Right hindlimb (tissue), 1 donor: ENCODE measurements at regions not wholly inside any gene's neighbourhood (a gene's known extent, or its start where the extent isn't known, plus 50 kb on each side); places are given as distances from the start of the nearest gene placed in this dataset.
A peak's percentile ranks its signal among the peaks of the same experiment; 100 is the strongest.

Experiments
- DNase-seq: peaks from one replicate; pipeline ENCODE4 v3.0.0-alpha.2; 2018

DNA sequence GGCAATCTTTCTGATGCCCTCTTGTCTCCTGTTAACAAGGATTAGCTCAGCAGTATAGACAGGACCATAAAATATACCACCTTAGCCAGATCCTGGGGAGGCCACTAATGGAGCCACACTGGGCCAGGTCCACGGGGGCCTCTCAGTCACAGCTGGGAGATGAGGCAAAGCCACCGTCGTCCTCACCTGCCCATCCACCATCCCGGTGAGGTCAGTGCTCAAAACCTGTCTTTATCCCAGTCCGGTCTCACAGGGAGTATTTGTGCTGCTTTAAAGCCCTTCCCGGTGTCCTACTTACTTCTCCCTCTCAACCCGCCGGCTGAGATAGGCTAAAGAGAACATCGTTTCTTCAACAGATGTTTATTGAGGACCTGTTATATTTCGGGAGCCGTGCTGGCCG lies 104.3 kb downstream of the EDN3 start:
- DNase-seq: no peak

DNA sequence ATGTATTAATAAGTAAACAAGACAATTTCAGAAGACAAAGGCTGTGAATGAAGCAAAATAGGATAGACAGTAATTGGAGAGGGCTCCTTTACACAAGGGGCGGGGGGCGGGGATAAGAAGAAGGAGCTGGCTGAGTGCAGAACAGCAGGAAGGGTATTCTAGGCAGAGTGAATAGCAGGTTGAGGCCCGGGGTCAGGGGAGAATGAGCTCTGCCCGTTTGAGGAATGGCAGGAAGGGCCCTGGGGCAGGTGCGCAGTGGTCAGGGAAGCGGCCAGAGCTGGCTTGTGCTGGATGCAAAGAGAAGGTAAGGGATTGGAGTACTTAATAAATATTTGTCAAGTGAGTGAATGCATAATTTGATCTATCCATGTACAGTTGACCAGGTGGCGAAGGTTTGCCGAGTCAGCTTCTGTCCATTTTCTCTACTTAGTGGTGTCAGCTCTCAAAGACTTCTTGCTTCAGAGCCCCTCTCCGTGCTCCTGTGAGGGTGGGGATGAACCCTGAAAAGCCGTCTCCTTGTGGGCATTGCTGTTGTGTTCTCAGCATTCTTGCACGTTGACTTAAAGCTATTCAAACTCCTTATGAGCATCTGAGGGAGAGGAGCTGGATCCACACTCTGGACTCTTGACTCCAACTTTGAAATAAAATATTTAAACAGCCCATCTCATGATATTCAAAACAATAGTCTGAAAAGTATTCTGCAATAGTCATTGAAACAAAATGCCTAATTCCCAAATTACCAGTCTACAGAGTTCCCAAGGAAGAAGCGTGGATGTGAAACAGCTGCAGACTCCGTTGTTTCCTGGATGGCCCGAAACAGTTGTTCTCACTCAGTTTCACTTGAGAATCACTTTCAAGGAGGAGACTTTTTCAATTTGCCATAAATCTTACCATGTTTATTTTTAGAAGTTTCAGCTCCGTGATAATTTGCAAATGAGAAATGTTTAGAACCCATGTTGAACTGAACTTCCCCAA lies 105.1 kb downstream of the EDN3 start:
- DNase-seq: peak; percentile 53

DNA sequence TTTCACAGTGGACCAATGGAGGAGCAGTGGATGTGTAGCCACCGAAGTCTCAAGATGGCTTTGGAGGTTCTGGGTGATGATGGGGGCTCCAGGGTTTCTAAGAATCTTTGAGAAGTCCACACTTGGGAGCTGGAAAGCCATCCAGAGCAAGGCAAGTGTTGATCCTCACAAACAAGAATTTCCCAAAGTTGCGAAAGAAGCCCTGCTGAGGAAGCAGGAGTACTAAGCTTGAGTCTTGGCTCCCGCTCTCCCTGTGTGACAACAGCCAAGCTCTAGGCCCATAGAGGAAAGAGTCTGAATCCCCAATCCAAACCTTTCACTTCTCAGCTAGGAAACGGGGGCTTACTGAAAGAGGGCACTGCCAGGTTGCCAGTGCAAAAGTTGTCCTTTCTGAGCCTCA lies 106.0 kb downstream of the EDN3 start:
- no peak for DNase-seq

DNA sequence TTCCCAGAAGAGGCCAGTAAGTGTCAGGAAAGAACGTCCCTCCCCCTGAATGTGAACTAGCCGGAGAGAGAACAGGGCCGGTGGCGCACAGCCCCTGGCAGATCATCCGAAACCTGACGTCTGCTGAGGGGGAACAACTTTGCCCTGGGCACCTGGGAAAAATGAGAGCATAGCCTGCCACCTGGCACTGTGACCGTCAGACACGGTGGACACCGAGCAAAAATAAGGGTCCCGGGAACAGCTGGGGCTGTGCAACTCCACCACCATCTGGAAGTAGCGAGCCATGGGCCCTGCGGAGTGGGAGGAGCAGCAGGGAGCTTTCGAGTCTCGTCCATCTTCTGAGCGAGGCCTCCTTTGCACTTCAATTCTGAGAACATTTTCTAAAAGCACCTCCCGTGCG lies 110.8 kb downstream of the EDN3 start:
- peak; percentile 41 for DNase-seq

DNA sequence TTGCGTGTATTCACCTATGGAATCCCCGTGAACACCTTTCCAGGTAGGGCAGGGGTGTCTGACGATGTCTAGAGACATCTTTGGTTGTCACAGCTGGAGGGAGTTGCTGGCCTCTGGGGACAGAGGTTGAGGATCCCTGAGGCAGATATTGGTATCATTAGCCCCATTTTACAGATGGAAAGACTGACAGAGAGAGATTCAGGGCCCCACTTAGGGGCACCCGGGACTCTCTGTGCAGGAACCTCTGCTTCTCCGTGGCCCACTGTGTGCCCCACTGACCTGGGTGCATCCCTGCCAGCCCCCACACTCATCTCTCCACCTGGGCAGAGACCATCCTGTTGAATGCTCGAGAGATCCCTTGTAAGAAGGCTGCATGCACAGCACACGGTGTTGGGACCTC lies 111.2 kb downstream of the EDN3 start:
- DNase-seq: no peak

DNA sequence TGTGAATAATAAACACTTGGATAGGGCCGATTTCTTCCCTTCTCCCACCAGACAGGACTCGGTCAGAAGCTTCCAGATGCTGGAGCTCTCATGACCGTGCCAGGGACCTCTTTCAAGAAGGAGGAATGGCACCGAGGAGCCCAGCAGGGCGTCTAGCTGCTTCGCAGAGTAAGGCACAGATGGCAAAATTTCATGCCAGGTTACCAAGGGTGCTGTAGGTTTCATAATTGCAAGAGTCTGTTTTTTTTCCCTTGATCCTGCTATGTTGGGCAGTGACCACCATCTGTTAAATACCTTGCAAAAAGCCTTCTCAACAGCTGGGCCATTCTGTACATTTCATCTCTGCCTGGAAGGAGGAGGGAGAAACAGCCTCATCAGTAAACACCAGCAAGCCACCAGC lies 111.8 kb downstream of the EDN3 start:
- peak; percentile 57 for DNase-seq

DNA sequence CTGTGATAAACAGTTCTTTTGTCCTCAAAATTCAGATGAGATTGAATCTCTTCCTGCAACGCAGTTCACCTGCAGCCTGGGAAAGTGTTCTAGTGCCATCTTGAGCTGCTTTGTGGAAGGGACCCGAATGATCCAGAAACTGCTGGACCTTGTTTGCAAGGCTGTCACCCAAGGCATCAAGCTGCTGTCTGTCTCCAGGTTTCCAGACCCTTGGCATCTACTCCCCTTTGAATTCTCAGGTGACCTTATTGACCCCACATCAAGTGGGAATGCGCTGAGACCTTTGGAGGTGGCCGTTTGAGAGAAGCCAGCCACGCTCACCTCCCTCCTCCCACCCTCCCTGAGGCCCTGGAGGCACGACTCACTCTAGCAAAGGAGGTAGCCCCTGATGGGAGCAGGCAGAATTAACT lies 112.5 kb downstream of the EDN3 start:
- DNase-seq: no peak

DNA sequence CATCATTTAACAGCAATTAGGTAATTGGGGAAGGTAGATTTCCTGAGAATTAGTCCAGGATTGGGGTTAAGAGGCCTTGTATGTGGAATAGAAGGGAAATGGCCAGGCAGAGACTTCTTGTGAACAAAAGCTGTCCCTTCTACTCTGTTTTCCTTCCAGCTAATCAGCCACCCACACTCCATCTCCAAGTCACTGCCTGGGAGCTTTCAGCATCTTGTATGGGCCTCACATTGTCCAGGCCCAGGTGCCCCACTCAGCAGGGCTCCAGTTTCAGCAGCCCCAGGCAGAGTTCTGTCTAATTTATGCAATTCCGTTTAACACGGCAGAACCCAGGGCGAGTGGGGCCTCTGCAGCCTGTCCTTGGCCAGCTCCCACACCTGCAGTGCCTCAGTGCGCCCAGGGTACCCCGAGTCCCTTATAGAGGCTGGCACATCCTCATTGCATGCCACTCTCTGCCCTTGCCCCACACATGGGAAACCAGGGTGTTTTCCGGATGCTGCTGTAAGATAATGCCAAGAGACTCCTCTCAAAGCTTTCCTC lies 113.0 kb downstream of the EDN3 start:
- no peak for DNase-seq

DNA sequence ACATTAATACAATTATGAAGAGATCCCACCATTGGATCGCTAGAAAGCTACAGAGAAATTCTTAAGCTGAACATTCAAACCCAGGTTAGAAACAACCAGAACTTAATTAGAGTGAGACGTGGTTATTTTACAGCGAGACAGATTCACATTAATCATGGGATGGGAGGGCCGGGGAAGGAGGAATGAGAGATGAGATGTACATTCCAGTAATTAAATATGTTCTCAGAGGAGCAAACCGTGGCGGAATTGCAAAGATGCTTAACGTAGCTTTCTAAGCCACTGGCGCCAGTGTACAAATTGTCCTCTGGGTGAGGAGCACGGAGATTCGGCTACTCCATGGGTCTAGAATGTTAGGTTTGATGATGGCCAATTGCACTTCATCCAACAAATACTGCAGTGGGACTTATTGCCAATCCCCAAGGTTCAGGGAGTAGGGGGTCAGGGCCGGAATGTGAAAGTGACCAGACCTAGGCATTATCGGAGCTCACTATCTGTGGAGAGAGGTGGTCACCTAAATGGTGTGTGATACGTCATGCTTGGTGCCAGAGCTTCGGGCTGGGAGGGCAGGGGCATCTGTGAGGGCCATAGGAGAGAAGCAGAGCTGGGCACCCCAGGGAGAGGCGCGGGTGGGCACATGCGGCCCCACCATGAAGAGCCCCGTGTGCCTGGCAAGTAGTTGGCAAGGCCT lies 114.7 kb downstream of the EDN3 start:
- DNase-seq: no peak

DNA sequence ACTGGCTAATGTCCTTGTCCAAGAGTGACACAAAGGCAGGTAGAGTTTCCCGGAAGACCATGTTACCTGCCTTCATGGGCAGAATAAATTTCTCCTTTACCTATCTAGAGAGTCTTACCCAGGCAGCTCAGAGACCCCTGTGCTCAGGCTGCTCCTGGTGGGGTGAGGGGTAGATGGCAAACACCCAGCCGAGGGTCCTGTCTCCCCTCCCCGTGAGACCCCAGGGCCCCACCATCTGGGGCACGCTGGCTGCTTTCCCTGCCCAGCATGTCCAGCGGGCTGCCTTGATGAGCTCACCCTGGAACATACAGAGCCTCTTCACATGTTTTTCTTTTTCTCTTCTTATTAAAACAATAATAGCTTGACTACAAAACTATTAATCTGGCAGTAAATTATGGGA lies 116.5 kb downstream of the EDN3 start:
- no peak for DNase-seq

DNA sequence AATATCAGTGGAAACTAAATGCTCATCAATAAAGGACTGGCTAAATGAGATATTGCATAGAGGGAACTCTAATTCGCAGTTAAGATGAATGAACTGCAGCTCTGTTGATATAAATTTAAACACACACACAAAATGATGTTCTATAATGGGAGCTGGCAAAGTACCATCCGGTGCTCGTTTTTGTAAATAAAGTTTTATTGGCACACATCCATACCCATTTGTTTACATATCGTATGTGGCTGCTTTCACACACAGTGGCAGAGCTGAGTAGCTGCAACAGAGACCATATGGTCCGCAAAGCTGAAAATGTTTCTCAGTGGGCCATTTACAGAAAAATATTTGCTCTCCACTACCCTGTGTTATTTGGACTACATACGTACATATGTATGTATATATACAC lies 120.7 kb downstream of the EDN3 start:
- DNase-seq: no peak

DNA sequence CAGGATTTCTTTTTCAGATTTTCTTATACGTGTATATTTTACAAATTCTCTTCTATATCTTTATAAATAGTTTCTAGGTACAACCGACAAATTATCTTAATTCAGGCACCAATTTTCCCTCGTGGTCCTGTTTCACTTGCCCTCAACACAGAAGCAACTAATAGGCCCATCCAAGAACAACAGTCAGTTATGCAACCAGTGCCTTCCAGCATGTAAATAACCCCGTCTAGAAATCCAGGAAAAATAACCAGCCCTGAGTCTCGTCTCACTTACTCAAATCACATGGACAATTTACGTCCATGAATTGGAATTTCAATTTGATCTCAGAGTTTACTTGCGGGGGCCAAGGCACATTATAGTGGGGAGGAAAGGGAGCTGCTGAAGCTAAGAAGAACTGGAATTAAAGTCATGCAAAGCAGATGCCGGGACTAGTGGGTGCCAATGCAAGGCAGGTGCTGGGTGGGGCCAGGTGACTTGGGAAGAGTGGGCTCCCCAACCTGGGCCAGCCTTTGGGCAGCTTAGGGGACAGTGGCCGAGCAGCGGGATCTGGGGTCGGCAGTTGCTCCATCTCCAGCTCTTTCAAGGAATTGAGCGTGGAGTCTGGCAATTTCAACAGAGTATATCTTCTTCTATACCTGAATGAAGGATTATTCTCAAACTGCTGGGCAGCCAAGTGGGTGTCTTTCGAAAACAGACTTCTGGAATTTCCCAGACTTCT lies 121.7 kb downstream of the EDN3 start:
- no peak for DNase-seq

DNA sequence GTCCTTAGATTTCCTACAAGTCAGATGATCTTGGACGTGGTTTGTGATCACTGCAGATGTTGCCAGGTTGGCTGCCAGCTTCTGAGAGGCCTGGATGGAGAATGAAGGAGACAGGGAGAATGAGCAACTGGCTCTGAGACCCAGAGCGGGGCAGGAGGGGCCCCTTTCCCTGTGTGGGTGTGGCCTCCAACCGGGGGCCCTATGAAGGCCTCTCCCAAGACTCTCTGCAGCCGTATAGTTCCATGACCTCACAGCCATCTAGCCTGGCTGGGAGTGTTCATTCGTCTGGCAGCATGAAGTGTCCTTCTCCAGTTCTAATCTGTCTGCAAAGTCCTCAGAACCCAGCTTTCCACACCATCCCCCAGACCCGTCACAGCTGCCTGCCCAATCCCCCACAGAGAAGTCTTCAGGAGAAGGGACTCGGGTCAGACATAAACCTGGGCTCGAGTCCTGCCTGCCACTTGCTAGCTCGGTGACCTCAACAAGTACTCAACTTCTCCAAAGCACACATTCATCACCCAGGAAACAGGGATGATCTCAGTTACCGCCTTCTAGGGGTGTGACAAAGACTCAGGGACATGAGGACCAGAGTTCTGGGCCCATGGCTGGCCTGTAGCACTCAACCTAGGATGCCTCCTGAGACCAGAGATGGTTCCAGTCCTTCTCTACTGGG lies 122.6 kb downstream of the EDN3 start:
- peak; percentile 86 for DNase-seq

DNA sequence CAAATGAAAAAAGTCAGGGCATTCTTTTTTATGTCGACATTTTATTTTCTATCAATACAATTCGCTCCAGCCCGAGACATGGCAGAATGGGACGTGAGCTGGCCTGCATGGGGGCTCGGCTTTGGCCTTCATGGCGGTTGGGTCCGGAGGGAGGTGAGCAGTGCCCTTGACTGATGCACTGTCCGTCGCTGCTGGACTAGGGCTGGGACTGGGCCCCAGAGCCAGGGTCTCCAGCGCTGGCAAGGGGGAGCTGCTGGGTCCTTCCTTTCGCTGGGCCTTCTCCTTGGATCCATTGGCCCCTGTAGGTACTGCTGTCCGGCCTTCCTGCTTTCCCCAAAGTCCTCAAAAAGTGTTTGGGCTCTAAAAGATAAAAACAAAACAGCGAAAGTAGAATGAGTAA lies 124.6 kb downstream of the EDN3 start:
- no peak for DNase-seq

DNA sequence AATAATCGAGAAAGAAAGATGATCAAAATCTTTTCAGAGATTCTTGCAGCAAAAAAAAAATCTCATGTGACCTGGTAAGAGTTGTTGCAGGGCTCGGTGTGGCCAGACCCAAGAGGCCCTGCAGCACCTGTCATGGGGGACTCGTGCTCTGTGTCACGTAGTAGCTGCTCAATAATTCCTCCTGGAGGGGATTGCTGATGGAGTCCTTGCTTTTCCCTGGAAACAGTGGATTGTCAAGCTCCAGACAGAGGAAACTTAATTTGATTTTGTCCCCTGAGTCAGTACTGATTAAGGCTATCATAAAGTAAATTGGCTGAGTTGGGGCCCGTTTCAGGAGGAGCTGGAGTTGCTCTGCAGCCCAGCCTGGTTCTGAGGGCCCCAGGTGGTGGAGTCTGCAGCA lies 125.2 kb downstream of the EDN3 start:
- no peak for DNase-seq

DNA sequence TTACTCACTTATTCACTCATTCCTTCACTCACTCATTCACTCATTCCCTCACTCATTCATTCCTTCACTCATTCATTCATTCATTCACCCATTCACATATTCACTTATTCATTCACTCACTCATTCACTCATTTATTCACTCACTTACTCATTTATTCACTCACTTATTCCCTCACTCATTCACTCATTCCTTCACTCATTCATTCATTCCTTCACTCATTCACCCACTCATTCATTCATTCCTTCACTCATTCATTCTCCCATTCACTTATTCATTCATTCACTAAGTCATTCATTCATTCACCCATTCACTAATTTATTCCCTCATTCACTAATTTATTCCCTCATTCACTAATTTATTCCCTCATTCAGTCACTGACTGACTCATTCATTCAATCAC lies 127.6 kb downstream of the EDN3 start:
- no peak for DNase-seq

DNA sequence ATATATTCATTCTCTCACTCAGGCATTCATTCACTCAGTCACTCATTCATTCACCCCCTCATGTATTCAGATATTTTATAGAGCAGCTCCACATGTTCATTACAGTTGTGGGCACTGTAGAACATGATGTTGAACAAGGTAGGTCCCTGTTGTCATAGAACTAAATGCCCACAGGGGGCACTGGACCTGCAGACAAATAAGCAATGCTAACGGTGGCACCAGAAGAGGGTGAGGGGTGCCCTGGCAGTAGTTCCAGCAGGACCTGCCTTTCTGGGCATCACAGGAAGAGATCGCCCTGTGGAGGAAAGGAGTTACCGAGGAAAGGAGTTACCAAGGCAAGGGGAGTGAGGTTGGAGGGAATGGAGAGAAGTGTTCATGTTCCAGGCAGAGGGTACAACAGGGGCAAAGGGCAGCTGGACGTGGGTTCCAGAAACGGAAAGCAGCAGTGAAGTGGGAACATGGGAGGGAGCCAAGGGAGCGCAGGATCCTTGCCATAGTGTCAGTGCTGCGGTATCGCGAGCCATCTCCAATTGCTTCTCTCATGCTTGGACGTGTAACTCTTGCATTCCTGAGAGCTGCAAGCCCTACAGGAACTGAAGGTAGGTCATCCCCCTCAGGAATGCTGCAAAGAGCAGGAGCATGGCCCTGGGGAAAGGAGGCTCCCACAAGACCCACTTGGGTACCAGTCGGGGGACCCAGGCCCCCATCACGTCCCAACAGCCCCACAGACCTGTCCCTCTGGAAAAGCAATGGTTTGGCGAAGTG lies 128.2 kb downstream of the EDN3 start:
- DNase-seq: no peak

DNA sequence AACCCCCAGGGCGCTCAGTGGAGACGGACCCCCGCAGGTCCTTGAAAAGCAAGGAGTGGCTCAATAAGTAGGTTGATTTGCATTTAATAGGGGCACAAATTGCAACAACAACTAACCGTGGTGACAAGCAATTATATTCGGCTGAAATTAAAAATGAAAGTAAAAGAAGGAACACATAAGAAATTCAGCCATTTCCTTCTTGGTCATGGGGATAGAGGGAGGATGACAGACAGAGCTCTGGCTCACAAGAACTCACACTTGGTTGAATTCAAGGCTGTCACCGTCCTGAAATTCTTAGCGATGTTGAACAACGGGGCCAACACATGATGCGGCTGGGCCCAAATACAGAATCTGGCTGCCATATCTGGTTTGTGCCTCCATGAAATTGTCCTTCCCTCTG lies 129.0 kb downstream of the EDN3 start:
- DNase-seq: no peak

DNA sequence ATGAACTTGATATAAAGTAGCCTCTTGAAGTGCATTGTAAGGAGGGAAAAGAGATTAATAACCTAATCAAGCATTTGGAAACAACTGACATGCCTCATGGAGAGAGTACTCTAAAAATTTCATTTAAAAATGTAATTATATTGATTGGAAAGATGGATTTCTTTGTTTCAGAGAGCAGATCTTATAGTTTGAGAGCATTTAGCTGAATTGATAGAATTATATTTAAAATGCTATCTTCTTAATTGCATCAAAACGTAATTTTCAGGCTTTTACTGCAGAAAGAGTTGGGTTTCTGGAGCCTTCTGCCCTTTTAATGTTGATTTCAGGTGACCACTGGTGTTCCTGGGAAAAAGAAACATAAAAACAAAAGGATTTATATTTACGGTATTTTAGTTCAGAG lies 130.6 kb downstream of the EDN3 start:
- no peak for DNase-seq

DNA sequence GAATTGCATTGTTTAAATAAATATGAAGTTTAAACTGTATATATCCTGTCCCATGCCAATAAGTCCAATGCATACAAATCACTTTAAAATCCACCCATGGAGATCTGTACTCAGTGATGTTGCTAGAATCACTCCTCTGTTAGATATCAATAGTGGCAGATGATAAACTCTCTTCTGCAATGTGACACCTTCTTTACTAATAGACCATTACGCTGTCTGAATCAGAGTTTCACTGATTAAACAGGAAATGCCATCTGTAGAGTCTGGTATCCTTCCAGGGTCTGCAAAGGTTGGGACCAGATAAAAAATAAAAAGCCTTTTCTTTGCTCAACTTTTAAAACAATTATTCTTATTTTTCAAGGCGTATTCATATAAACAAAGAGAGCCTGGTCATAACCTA lies 134.5 kb downstream of the EDN3 start:
- no peak for DNase-seq

DNA sequence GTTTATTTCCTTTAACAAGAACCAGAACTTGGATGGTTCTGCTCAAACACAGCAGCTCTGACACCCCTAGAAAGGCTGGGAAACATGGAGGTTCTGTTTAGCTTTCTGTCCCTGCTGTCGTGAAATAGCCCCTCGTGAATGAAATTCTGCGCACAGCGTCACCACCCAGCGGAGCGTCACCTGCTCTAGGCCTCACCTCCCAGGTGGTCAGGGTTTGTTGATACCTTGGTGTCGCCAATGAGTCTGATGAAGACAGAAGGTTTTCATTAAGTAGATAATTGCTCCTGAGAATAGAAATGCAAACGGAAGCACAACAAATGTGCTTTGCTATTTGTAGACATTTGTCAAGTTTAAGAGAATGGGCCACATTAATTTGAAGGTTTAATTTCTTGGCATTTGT lies 135.1 kb downstream of the EDN3 start:
- DNase-seq: no peak

DNA sequence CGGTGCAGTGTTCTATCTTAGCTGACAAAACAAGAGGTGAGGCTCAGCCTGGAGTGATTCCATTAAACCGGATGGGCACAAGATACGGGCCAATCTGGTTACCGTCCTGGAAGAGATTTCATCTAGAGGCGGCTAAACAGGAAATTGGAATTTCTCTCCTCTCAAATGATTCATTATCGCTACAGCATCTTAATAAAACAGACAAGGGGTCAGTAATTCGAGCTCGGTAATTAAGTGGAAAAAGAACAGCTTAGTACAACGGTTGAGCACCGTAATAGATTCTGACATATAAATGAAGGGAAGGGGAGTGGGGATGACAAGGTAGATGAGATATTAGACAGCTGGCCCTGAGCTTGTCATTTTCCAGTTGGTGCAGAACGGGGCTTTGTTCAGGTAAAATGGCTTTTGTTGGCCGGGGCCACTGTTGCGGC lies 137.2 kb downstream of the EDN3 start:
- DNase-seq: no peak
